ENCODE measurements at regions not wholly inside any gene's neighbourhood (a gene's known extent, or its start where the extent isn't known, plus 50 kb on each side); places are given as distances from the start of the nearest gene placed in this dataset.

DNA sequence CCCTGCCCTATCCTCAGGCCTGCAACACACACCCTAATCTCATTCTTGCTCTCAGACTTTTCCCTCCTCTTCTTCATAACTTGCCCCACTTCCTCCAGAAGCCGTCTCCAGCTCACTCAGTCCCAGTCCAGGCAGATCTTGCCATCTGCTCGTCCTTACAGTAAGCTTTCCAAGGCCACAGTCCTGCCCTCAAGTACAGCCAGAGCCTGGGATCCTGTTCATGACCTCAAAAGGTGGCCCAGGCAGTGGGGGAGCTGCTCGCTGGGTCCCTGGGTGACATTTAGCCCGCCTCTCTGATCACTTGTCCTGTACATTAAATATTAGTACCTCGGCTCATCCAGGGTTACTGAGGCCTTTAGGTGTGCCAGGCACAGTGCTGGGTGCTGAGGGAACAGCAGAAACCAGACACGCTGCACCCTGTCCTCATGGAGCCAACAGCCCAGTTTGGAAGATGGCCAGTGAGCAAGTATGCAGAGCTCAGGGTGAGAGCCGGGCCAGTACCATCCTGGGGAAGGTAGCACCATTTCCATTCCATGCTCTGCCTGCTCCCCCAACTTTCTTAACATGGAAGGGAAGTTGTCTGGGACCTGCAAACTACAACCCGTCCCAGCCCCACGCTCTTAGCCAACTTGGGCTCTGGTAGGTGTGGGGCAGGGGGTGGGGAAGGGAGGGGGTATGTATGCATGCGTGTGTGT is 100.4 kb downstream of the C5orf15 start:
- H3K4me1 ChIP-seq (ENCODE audit: control insufficient read depth, insufficient read depth, low read length): peaks cover 6% of the 10 kb centered on the region; the same call in 1 of the 2 replicates
- CTCF ChIA-PET: no interaction called here
- in situ Hi-C loops (cut with HindIII; ENCODE audit: low pct_unique_long_range_greater_than_20kb, low sequenced_read_pairs): no loop called here

DNA sequence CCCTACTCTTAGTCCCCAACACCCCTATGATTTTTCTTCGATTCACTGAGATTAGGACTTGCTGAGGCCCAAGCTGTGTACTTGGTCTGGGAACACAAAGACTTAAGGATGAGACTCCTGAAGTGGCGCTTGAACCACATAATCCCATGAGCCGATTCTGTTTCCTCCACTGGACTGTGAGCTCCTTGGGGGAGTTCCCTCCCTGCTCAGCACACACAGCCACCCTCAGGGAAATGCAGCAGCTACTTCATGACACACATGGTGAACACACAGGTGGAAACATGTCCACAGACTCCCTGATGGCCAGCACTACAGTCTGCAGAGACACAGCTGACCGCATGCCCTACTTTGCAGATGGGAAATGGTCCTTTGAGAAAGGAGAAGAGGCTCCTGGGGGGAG is 101.1 kb downstream of the C5orf15 start:
- ChIA-PET POLR2A (no interaction called here), CTCF (no interaction called here)
- H3K27me3 ChIP-seq (ENCODE audit: control insufficient read depth, insufficient read depth, low read length): 0 out of 2 replicates have a peak, but pooled peaks cover 4% of the 10 kb centered on the region
- DNase-seq (ENCODE audit: low read depth, low spot score) (no peak), ATAC-seq (no peak)
- H3K4me1 ChIP-seq (ENCODE audit: control insufficient read depth, insufficient read depth, low read length): peaks cover 6% of the 10 kb centered on the region; the same call in 1 of the 2 replicates
- no peak overlapping the region for H3K27ac ChIP-seq (ENCODE audit: low read length)
- in situ Hi-C loops (cut with HindIII; ENCODE audit: low pct_unique_long_range_greater_than_20kb, low sequenced_read_pairs): no loop called here
- TF ChIP-seq POLR2AphosphoS5 (IDR thresholded peaks at IDR 0.05; ENCODE audit: low read depth, low read length) (no peak), TCF7L2 (IDR thresholded peaks at IDR 0.05; ENCODE audit: low read depth, low read length) (no peak), SIN3A (IDR thresholded peaks at IDR 0.05; ENCODE audit: borderline replicate concordance, insufficient read depth, low read depth, low read length) (no peak)
- TF ChIP-seq, protein P1, sequence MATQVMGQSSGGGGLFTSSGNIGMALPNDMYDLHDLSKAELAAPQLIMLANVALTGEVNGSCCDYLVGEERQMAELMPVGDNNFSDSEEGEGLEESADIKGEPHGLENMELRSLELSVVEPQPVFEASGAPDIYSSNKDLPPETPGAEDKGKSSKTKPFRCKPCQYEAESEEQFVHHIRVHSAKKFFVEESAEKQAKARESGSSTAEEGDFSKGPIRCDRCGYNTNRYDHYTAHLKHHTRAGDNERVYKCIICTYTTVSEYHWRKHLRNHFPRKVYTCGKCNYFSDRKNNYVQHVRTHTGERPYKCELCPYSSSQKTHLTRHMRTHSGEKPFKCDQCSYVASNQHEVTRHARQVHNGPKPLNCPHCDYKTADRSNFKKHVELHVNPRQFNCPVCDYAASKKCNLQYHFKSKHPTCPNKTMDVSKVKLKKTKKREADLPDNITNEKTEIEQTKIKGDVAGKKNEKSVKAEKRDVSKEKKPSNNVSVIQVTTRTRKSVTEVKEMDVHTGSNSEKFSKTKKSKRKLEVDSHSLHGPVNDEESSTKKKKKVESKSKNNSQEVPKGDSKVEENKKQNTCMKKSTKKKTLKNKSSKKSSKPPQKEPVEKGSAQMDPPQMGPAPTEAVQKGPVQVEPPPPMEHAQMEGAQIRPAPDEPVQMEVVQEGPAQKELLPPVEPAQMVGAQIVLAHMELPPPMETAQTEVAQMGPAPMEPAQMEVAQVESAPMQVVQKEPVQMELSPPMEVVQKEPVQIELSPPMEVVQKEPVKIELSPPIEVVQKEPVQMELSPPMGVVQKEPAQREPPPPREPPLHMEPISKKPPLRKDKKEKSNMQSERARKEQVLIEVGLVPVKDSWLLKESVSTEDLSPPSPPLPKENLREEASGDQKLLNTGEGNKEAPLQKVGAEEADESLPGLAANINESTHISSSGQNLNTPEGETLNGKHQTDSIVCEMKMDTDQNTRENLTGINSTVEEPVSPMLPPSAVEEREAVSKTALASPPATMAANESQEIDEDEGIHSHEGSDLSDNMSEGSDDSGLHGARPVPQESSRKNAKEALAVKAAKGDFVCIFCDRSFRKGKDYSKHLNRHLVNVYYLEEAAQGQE (IDR thresholded peaks at IDR 0.05; ENCODE audit: insufficient read depth in 1 of 2, low read depth in 2 of 2, low read length in 1 of 2): no peak
- TF ChIP-seq, protein P2, sequence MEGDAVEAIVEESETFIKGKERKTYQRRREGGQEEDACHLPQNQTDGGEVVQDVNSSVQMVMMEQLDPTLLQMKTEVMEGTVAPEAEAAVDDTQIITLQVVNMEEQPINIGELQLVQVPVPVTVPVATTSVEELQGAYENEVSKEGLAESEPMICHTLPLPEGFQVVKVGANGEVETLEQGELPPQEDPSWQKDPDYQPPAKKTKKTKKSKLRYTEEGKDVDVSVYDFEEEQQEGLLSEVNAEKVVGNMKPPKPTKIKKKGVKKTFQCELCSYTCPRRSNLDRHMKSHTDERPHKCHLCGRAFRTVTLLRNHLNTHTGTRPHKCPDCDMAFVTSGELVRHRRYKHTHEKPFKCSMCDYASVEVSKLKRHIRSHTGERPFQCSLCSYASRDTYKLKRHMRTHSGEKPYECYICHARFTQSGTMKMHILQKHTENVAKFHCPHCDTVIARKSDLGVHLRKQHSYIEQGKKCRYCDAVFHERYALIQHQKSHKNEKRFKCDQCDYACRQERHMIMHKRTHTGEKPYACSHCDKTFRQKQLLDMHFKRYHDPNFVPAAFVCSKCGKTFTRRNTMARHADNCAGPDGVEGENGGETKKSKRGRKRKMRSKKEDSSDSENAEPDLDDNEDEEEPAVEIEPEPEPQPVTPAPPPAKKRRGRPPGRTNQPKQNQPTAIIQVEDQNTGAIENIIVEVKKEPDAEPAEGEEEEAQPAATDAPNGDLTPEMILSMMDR (IDR thresholded peaks at IDR 0.05): no peak
- H3K9me3 ChIP-seq (ENCODE audit: control insufficient read depth, insufficient read depth, low read depth, low read length): no peaks in the 10 kb centered on the region
- no TSS peak for BruUV-seq (replicated peaks)
- H3K4me3 ChIP-seq (ENCODE audit: low read depth in 2 of 2, low read length in 2 of 2): no peak overlapping the region
- no peaks in the 10 kb centered on the region for H3K36me3 ChIP-seq (ENCODE audit: control insufficient read depth, insufficient read depth, low read length)
- intact Hi-C loops (cut with micrococcal nuclease; ENCODE audit: unreplicated experiment): loop anchor here (5.0 kb wide), 1 partner anchor 445 kb away; no protein-coding TSS in a partner anchor

More for the DNA sequence above, 100.4 kb downstream of the C5orf15 start:
- H3K27me3 ChIP-seq (ENCODE audit: control insufficient read depth, insufficient read depth, low read length): peaks cover 4% of the 10 kb centered on the region; the same call in 1 of the 2 replicates
- no peaks in the 10 kb centered on the region for H3K36me3 ChIP-seq (ENCODE audit: control insufficient read depth, insufficient read depth, low read length)
- no peaks in the 10 kb centered on the region for H3K9me3 ChIP-seq (ENCODE audit: control insufficient read depth, insufficient read depth, low read depth, low read length)
- intact Hi-C loops (cut with micrococcal nuclease; ENCODE audit: unreplicated experiment): loop anchor here (5.0 kb wide), 1 partner anchor 446 kb away; no protein-coding TSS in a partner anchor
- no peak overlapping the region for H3K27ac ChIP-seq (ENCODE audit: low read length)
- BruUV-seq (replicated peaks): no TSS peak
- H3K4me3 ChIP-seq (ENCODE audit: low read depth in 2 of 2, low read length in 2 of 2): no peak overlapping the region
- POLR2A ChIA-PET: no interaction called here
- TF ChIP-seq, protein P1 (IDR thresholded peaks at IDR 0.05; ENCODE audit: insufficient read depth in 1 of 2, low read depth in 2 of 2, low read length in 1 of 2): no peak
- TF ChIP-seq, protein P2 (IDR thresholded peaks at IDR 0.05): no peak
- TF ChIP-seq SIN3A (IDR thresholded peaks at IDR 0.05; ENCODE audit: borderline replicate concordance, insufficient read depth, low read depth, low read length): no peak
- no peak for TF ChIP-seq POLR2AphosphoS5 (IDR thresholded peaks at IDR 0.05; ENCODE audit: low read depth, low read length)
- TF ChIP-seq TCF7L2 (IDR thresholded peaks at IDR 0.05; ENCODE audit: low read depth, low read length): no peak
- no peak for DNase-seq (ENCODE audit: low read depth, low spot score)
- ATAC-seq: no peak

All from Panc1 (cell line).